Endodermal cell (in vitro differentiated cells): ENCODE measurements at regions not wholly inside any gene's neighbourhood (a gene's known extent, or its start where the extent isn't known, plus 50 kb on each side); places are given as distances from the start of the nearest gene placed in this dataset.

Experiments
- DNase-seq: peaks from one replicate; pipeline ENCODE4 v3.0.0-alpha.2; 2017
- H3K27ac ChIP-seq: 2 replicates; pipeline ENCODE4 v1.5.1; 2013; ENCODE audit warnings: mild to moderate bottlenecking, low read depth, low read length, moderate library complexity
- H3K27me3 ChIP-seq: 2 replicates; pipeline ENCODE4 v1.6.1; 2013; ENCODE audit warnings: mild to moderate bottlenecking, low read length, moderate library complexity; ENCODE audit not compliant: insufficient read depth, control insufficient read depth, poor library complexity, severe bottlenecking
- H3K36me3 ChIP-seq: 2 replicates; pipeline ENCODE4 v1.7.0; 2013; ENCODE audit warnings: mild to moderate bottlenecking, low read length, moderate library complexity; ENCODE audit not compliant: control insufficient read depth, insufficient read depth
- H3K4me1 ChIP-seq: one replicate; pipeline ENCODE4 v1.7.0; 2013; ENCODE audit warnings: low read length; ENCODE audit not compliant: control insufficient read depth, insufficient read depth
- H3K4me3 ChIP-seq: 2 replicates; pipeline ENCODE4 v1.5.1; 2013; ENCODE audit warnings: mild to moderate bottlenecking, low read length, moderate library complexity
- H3K9ac ChIP-seq: 2 replicates; pipeline ENCODE4 v1.6.1; 2013; ENCODE audit warnings: mild to moderate bottlenecking, low read length, moderate library complexity; ENCODE audit not compliant: poor library complexity, severe bottlenecking; ENCODE audit errors: extremely low read depth
- H3K9me3 ChIP-seq: 2 replicates; pipeline ENCODE4 v1.6.1; 2013; ENCODE audit warnings: mild to moderate bottlenecking, low read length, moderate library complexity; ENCODE audit not compliant: control insufficient read depth
- H3K27ac Mint-ChIP-seq: 2 replicates; pipeline ENCODE4 v1.8.0; 2020; ENCODE audit warnings: mixed read lengths
- H3K27me3 Mint-ChIP-seq: 2 replicates; pipeline ENCODE4 v1.8.0; 2021; ENCODE audit warnings: mild to moderate bottlenecking, mixed read lengths; ENCODE audit not compliant: insufficient read depth
- H3K36me3 Mint-ChIP-seq: 2 replicates; pipeline ENCODE4 v1.8.0; 2020; ENCODE audit warnings: low read depth, mixed read lengths
- H3K4me1 Mint-ChIP-seq: 2 replicates; pipeline ENCODE4 v1.8.0; 2020; ENCODE audit warnings: mixed read lengths
- H3K4me3 Mint-ChIP-seq: 2 replicates; pipeline ENCODE4 v1.8.0; 2020; ENCODE audit warnings: mild to moderate bottlenecking, moderate library complexity, mixed read lengths
- H3K9me3 Mint-ChIP-seq: 2 replicates; pipeline ENCODE4 v1.8.0; 2020; ENCODE audit warnings: mild to moderate bottlenecking, mixed read lengths
- WGBS, 2 experiments: methylation state at CpG; one replicate each; pipeline versions ENCODE4 v1.1.5 to v1.1.7; 2013; ENCODE audit warnings: missing lambda C conversion rate in 2 of 2, mixed read lengths in 1 of 2; ENCODE audit not compliant: insufficient coverage in 1 of 2, insufficient read length in 1 of 2; 5-methylcytosine and 5-hydroxymethylcytosine counted together
- TF ChIP-seq, protein P1 (sequence below): fragments of 200-600 bp; sonication (generic); conservative IDR thresholded peaks from 2 replicates; pipeline ENCODE4 v1.5.0; 2021; ENCODE audit warnings: antibody characterized with exemption, mild to moderate bottlenecking

DNA sequence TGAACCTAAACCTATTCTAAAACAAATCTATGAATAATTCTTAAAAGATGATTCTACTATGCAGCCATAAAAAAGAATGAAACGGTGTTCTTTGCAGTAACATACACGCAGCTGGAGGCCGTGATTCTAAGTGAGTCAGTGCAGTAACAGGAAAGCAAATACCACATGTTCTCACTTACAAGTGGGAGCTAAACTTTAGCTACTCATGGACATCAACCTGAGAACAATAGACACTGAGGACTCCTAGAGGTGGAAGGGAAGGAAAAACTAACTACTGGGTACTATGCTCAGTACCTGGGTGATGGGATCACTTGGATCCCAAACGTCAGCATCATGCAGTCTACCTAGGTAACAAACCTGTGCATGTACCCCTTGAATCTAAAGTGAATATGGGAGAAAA lies 575.0 kb upstream of the MGMT start:
- Histone ChIP-seq H3K9me3 (no peaks in the 10 kb centered on the region), H3K27me3 (peaks cover 9% of the 10 kb centered on the region), H3K9ac (no peak overlapping the region), H3K36me3 (no peaks in the 10 kb centered on the region), H3K4me3 (no peak overlapping the region), H3K27ac (no peak overlapping the region), H3K4me1 (no peaks in the 10 kb centered on the region)
- Mint-ChIP-seq H3K9me3 (no peaks in the 10 kb centered on the region), H3K27ac (no peak overlapping the region), H3K4me1 (peaks cover under 1% of the 10 kb centered on the region), H3K36me3 (no peaks in the 10 kb centered on the region), H3K4me3 (no peak overlapping the region), H3K27me3 (peaks cover 6% of the 10 kb centered on the region)
- 90 to 97% methylated on average over 3 to 4 of the region's 4 CpGs for WGBS, 2 experiments
- no peak for DNase-seq
- TF ChIP-seq, protein P1, sequence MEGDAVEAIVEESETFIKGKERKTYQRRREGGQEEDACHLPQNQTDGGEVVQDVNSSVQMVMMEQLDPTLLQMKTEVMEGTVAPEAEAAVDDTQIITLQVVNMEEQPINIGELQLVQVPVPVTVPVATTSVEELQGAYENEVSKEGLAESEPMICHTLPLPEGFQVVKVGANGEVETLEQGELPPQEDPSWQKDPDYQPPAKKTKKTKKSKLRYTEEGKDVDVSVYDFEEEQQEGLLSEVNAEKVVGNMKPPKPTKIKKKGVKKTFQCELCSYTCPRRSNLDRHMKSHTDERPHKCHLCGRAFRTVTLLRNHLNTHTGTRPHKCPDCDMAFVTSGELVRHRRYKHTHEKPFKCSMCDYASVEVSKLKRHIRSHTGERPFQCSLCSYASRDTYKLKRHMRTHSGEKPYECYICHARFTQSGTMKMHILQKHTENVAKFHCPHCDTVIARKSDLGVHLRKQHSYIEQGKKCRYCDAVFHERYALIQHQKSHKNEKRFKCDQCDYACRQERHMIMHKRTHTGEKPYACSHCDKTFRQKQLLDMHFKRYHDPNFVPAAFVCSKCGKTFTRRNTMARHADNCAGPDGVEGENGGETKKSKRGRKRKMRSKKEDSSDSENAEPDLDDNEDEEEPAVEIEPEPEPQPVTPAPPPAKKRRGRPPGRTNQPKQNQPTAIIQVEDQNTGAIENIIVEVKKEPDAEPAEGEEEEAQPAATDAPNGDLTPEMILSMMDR: no peak

DNA sequence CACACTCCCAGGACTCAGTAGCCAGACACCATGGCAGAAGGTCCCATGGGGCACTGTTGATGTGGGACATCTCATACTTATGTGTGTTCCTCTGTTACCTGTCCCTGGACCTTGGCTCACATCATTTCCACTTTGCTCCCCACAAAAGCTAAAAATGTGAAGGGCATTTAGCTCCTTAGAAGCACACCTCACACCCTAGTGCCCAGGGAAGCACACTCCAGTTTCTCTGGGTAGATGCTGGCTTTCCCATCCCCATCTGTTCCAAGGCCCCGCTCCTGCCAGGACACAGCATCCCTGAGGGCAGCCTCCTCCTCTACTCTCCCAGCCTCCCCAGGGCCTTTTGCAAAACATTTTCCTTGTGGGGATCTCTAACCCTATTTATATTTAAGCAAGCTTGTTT lies 572.4 kb upstream of the MGMT start:
- no peak overlapping the region for H3K27ac ChIP-seq
- Mint-ChIP-seq H3K4me1 (peaks cover 2% of the 10 kb centered on the region), H3K27me3 (peaks cover 12% of the 10 kb centered on the region), H3K27ac (no peak overlapping the region), H3K36me3 (no peaks in the 10 kb centered on the region), H3K9me3 (no peaks in the 10 kb centered on the region), H3K4me3 (no peak overlapping the region)
- no peak overlapping the region for H3K4me3 ChIP-seq
- peaks cover 9% of the 10 kb centered on the region for H3K27me3 ChIP-seq
- no peak for DNase-seq
- no peak overlapping the region for H3K9ac ChIP-seq
- no peaks in the 10 kb centered on the region for H3K4me1 ChIP-seq
- H3K9me3 ChIP-seq: no peaks in the 10 kb centered on the region
- 94% methylated on average over 1 of the region's 1 CpG; no CpG with 5 or more reads in 1 of the 2 experiments for WGBS, 2 experiments
- TF ChIP-seq, protein P1: no peak
- H3K36me3 ChIP-seq: no peaks in the 10 kb centered on the region

DNA sequence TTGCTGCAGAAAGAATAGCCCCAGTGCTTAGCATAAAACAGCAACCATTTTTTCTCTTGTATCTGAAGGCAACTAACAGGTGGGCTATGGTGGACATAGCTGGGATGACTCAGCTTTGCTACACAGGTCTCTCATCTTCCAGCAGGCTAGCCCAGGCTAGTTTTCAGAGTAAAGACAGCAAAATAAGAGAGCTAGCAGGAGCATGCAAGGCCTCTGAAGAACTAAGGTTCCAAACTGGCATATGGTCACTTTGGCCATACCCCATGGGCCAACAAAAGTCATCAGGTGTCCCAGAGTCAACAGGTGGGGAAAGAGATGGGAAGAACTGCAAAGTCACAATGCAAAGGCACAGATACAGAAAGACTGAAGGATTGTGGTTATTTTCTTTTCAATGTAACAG lies 571.6 kb upstream of the MGMT start:
- H3K27me3 ChIP-seq: peaks cover 9% of the 10 kb centered on the region
- no peaks in the 10 kb centered on the region for H3K36me3 ChIP-seq
- no peak for DNase-seq
- no peaks in the 10 kb centered on the region for H3K9me3 ChIP-seq
- H3K9ac ChIP-seq: no peak overlapping the region
- H3K27ac ChIP-seq: no peak overlapping the region
- peaks cover 12% of the 10 kb centered on the region for H3K27me3 Mint-ChIP-seq
- H3K4me1 ChIP-seq: no peaks in the 10 kb centered on the region
- TF ChIP-seq, protein P1: no peak
- peaks cover 2% of the 10 kb centered on the region for H3K4me1 Mint-ChIP-seq
- H3K4me3 ChIP-seq: no peak overlapping the region
- no peak overlapping the region for H3K4me3 Mint-ChIP-seq
- H3K9me3 Mint-ChIP-seq: no peaks in the 10 kb centered on the region
- no peak overlapping the region for H3K27ac Mint-ChIP-seq
- no peaks in the 10 kb centered on the region for H3K36me3 Mint-ChIP-seq
